Neural progenitor cell (in vitro differentiated cells): ENCODE measurements at regions not wholly inside any gene's neighbourhood (a gene's known extent, or its start where the extent isn't known, plus 50 kb on each side); places are given as distances from the start of the nearest gene placed in this dataset.

Source experiments
- DNase-seq: peaks from one replicate; pipeline ENCODE4 v3.0.0-alpha.2; 2016; ENCODE audit warnings: low spot score
- H2AFZ ChIP-seq: fragments of 200-600 bp; sonication (generic); replicated peaks from 2 replicates; pipeline ENCODE4 v1.6.1; 2016; ENCODE audit warnings: antibody characterized with exemption
- H3F3A ChIP-seq: fragments of 200-600 bp; sonication (generic); 2 replicates; pipeline ENCODE4 v1.6.1; 2016; ENCODE audit warnings: antibody characterized with exemption, low read depth
- H3K27ac ChIP-seq: fragments of 200-600 bp; sonication (generic); 2 replicates; pipeline ENCODE4 v1.5.1; 2016; ENCODE audit warnings: mild to moderate bottlenecking
- H3K27me3 ChIP-seq: fragments of 200-600 bp; sonication (generic); 2 replicates; pipeline ENCODE4 v1.6.1; 2016; ENCODE audit warnings: mild to moderate bottlenecking, moderate library complexity
- H3K36me3 ChIP-seq: fragments of 200-600 bp; sonication (generic); 2 replicates; pipeline ENCODE4 v1.5.1; 2016
- H3K4me1 ChIP-seq: fragments of 200-600 bp; sonication (generic); 2 replicates; pipeline ENCODE4 v1.6.1; 2016; ENCODE audit warnings: mixed run types
- H3K4me2 ChIP-seq: fragments of 200-600 bp; sonication (generic); 2 replicates; pipeline ENCODE4 v1.6.1; 2016
- H3K4me3 ChIP-seq: fragments of 200-600 bp; sonication (generic); 2 replicates; pipeline ENCODE4 v1.5.1; 2016
- H3K79me2 ChIP-seq: fragments of 200-600 bp; sonication (generic); 2 replicates; pipeline ENCODE4 v1.6.1; 2016; ENCODE audit warnings: low read depth
- H3K9ac ChIP-seq: fragments of 200-600 bp; sonication (generic); 2 replicates; pipeline ENCODE4 v1.6.1; 2016
- H3K9me3 ChIP-seq: fragments of 200-600 bp; sonication (generic); 2 replicates; pipeline ENCODE4 v1.5.1; 2016; ENCODE audit warnings: low read depth
- H4K20me1 ChIP-seq: fragments of 200-600 bp; sonication (generic); 2 replicates; pipeline ENCODE4 v1.6.1; 2016; ENCODE audit warnings: low read depth
- H3K27ac Mint-ChIP-seq: 3 replicates; pipeline ENCODE4 v1.8.0; 2021; ENCODE audit warnings: mixed read lengths
- H3K27me3 Mint-ChIP-seq: 2 replicates; pipeline ENCODE4 v1.8.0; 2022; ENCODE audit warnings: low read depth, mild to moderate bottlenecking, inconsistent platforms, moderate library complexity, mixed read lengths; ENCODE audit not compliant: insufficient read depth
- H3K36me3 Mint-ChIP-seq: 3 replicates; pipeline ENCODE4 v1.8.0; 2021; ENCODE audit warnings: mixed read lengths
- H3K4me1 Mint-ChIP-seq: 3 replicates; pipeline ENCODE4 v1.8.0; 2021; ENCODE audit warnings: mixed read lengths
- H3K4me3 Mint-ChIP-seq: 3 replicates; pipeline ENCODE4 v1.8.0; 2021; ENCODE audit warnings: mild to moderate bottlenecking, moderate library complexity, mixed read lengths
- H3K9me3 Mint-ChIP-seq: 3 replicates; pipeline ENCODE4 v1.8.0; 2020; ENCODE audit warnings: mixed read lengths
- EZH2 ChIP-seq: fragments of 200-600 bp; sonication (generic); IDR thresholded peaks from 2 replicates; pipeline ENCODE4 v1.6.1; 2017; ENCODE audit warnings: antibody characterized with exemption, mild to moderate bottlenecking, moderate library complexity
- EZH2phosphoT487 ChIP-seq: fragments of 200-600 bp; sonication (generic); IDR thresholded peaks from 2 replicates; pipeline ENCODE4 v1.6.1; 2017; ENCODE audit warnings: antibody characterized with exemption
- TF ChIP-seq, protein P1 (sequence below): fragments of 200-600 bp; sonication (generic); IDR thresholded peaks from 2 replicates; pipeline ENCODE4 v1.5.1; 2017; ENCODE audit warnings: antibody characterized with exemption, mild to moderate bottlenecking

DNA sequence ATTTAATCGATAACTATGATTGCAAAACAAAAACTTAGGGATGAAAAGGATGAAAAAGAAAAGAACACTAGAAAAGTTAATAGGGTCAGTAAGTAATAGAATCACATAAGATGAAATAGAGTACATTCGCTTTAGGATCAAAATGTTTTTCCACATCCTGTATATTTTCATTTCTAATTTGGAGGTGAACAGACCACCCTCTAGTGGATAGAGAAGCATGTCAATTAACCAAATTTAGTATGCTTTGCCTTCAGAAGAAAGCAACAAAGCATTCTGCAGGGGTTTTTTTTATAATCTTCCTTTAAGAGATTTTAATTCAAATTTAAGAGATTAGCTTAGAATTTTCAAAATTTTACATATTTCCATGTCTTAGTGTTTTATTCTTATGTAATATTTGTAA lies 611.0 kb upstream of the SGCG start:
- Histone ChIP-seq H3K79me2 (no peaks in the 10 kb centered on the region), H2AFZ (no peak overlapping the region), H3F3A (no peaks in the 10 kb centered on the region), H3K36me3 (no peaks in the 10 kb centered on the region), H3K4me1 (no peaks in the 10 kb centered on the region), H3K9me3 (no peaks in the 10 kb centered on the region), H3K27ac (no peak overlapping the region), H3K4me2 (no peak overlapping the region), H3K4me3 (no peak overlapping the region), H4K20me1 (no peaks in the 10 kb centered on the region), H3K9ac (no peak overlapping the region), H3K27me3 (no peaks in the 10 kb centered on the region)
- no peak for TF ChIP-seq EZH2phosphoT487
- TF ChIP-seq, protein P1, sequence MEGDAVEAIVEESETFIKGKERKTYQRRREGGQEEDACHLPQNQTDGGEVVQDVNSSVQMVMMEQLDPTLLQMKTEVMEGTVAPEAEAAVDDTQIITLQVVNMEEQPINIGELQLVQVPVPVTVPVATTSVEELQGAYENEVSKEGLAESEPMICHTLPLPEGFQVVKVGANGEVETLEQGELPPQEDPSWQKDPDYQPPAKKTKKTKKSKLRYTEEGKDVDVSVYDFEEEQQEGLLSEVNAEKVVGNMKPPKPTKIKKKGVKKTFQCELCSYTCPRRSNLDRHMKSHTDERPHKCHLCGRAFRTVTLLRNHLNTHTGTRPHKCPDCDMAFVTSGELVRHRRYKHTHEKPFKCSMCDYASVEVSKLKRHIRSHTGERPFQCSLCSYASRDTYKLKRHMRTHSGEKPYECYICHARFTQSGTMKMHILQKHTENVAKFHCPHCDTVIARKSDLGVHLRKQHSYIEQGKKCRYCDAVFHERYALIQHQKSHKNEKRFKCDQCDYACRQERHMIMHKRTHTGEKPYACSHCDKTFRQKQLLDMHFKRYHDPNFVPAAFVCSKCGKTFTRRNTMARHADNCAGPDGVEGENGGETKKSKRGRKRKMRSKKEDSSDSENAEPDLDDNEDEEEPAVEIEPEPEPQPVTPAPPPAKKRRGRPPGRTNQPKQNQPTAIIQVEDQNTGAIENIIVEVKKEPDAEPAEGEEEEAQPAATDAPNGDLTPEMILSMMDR: peak; percentile 22
- H3K27me3 Mint-ChIP-seq: peaks cover 2% of the 10 kb centered on the region
- H3K4me3 Mint-ChIP-seq: no peak overlapping the region
- H3K27ac Mint-ChIP-seq: no peak overlapping the region
- no peaks in the 10 kb centered on the region for H3K4me1 Mint-ChIP-seq
- H3K36me3 Mint-ChIP-seq: no peaks in the 10 kb centered on the region
- DNase-seq: no peak
- H3K9me3 Mint-ChIP-seq: no peaks in the 10 kb centered on the region

- no peak overlapping the region for H3K4me3 Mint-ChIP-seq
- H3K9me3 Mint-ChIP-seq: peaks cover 10% of the 10 kb centered on the region
- no peak for DNase-seq
Measured at GRCh38 chr13:22589880-22590279, 590.9 kb upstream of the SGCG start.

DNA sequence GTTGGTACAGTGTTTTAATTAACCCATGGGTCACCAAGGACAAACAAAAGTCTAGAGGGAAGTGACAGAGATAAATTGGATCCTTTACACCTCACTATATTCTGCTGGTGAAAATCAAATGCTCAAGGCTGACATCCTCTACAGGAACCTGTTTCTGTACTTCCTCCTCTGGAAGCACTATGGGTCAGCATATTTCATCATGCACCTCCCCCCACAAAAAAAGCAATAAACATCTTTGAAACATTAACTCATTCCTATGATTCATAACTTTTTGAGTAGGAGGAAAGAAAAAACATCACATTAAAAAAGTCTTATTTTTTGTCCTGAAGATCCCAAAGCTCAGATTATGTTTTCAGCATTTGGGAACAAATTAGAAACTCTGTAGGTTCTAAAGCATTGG lies 588.3 kb upstream of the SGCG start:
- H3K27me3 ChIP-seq: no peaks in the 10 kb centered on the region
- H3K9ac ChIP-seq: no peak overlapping the region
- no peaks in the 10 kb centered on the region for H3K36me3 ChIP-seq
- no peaks in the 10 kb centered on the region for H3K27me3 Mint-ChIP-seq
- TF ChIP-seq EZH2: no peak
- no peak for TF ChIP-seq EZH2phosphoT487
- TF ChIP-seq, protein P1: no peak
- no peaks in the 10 kb centered on the region for H3K9me3 Mint-ChIP-seq
- H3F3A ChIP-seq: no peaks in the 10 kb centered on the region
- no peak for DNase-seq
- no peak overlapping the region for H3K4me2 ChIP-seq
- H3K4me3 ChIP-seq: no peak overlapping the region
- no peak overlapping the region for H3K4me3 Mint-ChIP-seq
- no peaks in the 10 kb centered on the region for H4K20me1 ChIP-seq
- H3K79me2 ChIP-seq: no peaks in the 10 kb centered on the region
- H3K4me1 Mint-ChIP-seq: peaks cover 21% of the 10 kb centered on the region
- H3K36me3 Mint-ChIP-seq: no peaks in the 10 kb centered on the region
- H3K9me3 ChIP-seq: no peaks in the 10 kb centered on the region
- no peaks in the 10 kb centered on the region for H3K4me1 ChIP-seq
- H3K27ac ChIP-seq: no peak overlapping the region
- H3K27ac Mint-ChIP-seq: no peak overlapping the region
- H2AFZ ChIP-seq: no peak overlapping the region

More at GRCh38 chr13:22589880-22590279, 590.9 kb upstream of the SGCG start:
- Histone ChIP-seq H2AFZ (no peak overlapping the region), H3K36me3 (no peaks in the 10 kb centered on the region), H3K9me3 (no peaks in the 10 kb centered on the region), H3K27me3 (no peaks in the 10 kb centered on the region), H4K20me1 (no peaks in the 10 kb centered on the region), H3K79me2 (no peaks in the 10 kb centered on the region), H3F3A (no peaks in the 10 kb centered on the region), H3K4me2 (no peak overlapping the region), H3K9ac (no peak overlapping the region), H3K4me1 (no peaks in the 10 kb centered on the region), H3K4me3 (no peak overlapping the region), H3K27ac (no peak overlapping the region)
- no peaks in the 10 kb centered on the region for H3K27me3 Mint-ChIP-seq
- no peaks in the 10 kb centered on the region for H3K36me3 Mint-ChIP-seq
- no peak overlapping the region for H3K27ac Mint-ChIP-seq
- no peak for TF ChIP-seq EZH2
- TF ChIP-seq, protein P1: no peak
- TF ChIP-seq EZH2phosphoT487: no peak
- peaks cover 5% of the 10 kb centered on the region for H3K4me1 Mint-ChIP-seq

DNA sequence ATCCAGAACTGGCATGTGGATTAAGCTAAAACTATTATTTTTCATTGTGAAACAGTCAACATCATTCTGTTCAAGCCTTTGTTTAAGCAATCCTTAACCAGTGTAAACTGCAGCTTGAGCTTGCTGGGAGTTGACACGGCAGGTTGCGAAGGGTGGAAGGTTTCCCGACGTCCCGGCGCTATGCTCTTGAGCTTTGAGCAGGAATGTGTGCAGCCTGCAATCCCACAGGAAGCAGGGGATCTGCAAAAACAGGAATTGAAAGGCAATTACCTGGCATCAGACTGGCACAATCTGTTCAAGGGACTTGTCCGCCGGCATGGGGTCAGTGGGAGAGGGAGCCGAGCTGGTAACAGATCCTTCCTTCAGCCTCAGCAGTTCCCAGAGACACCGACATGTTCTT lies 586.7 kb upstream of the SGCG start:
- no peaks in the 10 kb centered on the region for H3K27me3 Mint-ChIP-seq
- Histone ChIP-seq H3K4me1 (no peaks in the 10 kb centered on the region), H3K9me3 (no peaks in the 10 kb centered on the region), H3K4me2 (no peak overlapping the region), H3K27me3 (no peaks in the 10 kb centered on the region), H3K79me2 (no peaks in the 10 kb centered on the region), H3K9ac (no peak overlapping the region), H4K20me1 (no peaks in the 10 kb centered on the region), H2AFZ (no peak overlapping the region), H3K36me3 (no peaks in the 10 kb centered on the region), H3F3A (no peaks in the 10 kb centered on the region), H3K4me3 (no peak overlapping the region), H3K27ac (no peak overlapping the region)
- no peaks in the 10 kb centered on the region for H3K9me3 Mint-ChIP-seq
- H3K36me3 Mint-ChIP-seq: no peaks in the 10 kb centered on the region
- no peak overlapping the region for H3K27ac Mint-ChIP-seq
- no peak overlapping the region for H3K4me3 Mint-ChIP-seq
- TF ChIP-seq, protein P1: no peak
- no peak for TF ChIP-seq EZH2phosphoT487
- no peak for TF ChIP-seq EZH2
- H3K4me1 Mint-ChIP-seq: peaks cover 21% of the 10 kb centered on the region
- DNase-seq: no peak
